ENCODE measurements at regions not wholly inside any gene's neighbourhood (a gene's known extent, or its start where the extent isn't known, plus 50 kb on each side); places are given as distances from the start of the nearest gene placed in this dataset.
"Not testable (repeated sequence)": the region's sequence is repeated elsewhere in the genome, so short reads cannot be mapped to it uniquely, and the experiment has no call there.

- in situ Hi-C loops (cut with MboI; ENCODE audit: low sequenced_read_pairs), result no loop called here
These were observed 349.5 kb downstream of the C12orf75 start for GRCh38 chr12:105679982-105680381.

GRCh38 chr12:105681341-105681740, 350.9 kb downstream of the C12orf75 start:
- in situ Hi-C loops (cut with MboI; ENCODE audit: low sequenced_read_pairs), result no loop called here

DNA sequence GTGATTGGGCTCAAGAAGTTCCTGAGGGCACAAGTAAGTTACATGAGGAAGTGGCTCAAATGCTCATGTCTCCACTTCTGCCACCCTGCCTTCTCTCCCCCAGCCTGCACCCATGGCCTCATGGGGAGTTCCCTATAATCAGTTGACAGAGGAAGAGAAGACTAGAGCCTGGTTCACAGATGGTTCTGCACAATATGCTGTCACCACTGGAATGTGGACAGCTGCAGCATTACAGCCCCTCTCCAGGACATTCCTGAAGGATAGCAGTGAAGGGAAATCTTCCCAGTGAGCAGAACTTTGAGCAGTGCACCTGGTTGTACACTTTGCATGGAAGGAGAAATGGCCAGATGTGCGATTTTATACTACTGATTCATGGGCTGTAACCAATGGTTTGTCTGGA, 352.3 kb downstream of the C12orf75 start:
- in situ Hi-C loops (cut with MboI; ENCODE audit: low sequenced_read_pairs), result not testable (repeated sequence)

- in situ Hi-C loops (cut with MboI; ENCODE audit: low sequenced_read_pairs), result not testable (repeated sequence)
These were observed 353.3 kb downstream of the C12orf75 start for GRCh38 chr12:105683836-105684235.

DNA sequence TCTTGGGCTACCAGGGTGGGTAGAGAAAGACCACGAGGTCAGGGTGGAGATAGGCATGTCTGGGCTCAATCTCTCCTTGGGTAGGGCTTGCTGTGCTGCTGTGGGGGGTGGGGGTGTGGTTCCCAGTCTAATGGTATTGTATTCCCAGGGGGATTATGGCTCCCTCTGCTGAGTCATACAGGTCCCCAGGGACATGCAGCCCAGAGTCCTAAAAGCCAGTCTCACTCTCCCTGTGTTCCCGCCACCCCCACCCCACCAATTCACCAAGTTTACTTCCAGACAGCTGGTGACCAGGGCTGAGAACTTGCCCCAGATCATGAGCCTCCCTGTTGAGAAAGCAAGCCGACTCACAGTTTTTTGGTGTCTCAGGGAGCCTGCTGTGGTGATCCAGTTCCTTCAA, 367.6 kb downstream of the C12orf75 start:
- in situ Hi-C loops (cut with MboI; ENCODE audit: low sequenced_read_pairs), result no loop called here

- in situ Hi-C loops (cut with MboI; ENCODE audit: low sequenced_read_pairs), result no loop called here
These were observed 368.7 kb downstream of the C12orf75 start for GRCh38 chr12:105699209-105699608.

DNA sequence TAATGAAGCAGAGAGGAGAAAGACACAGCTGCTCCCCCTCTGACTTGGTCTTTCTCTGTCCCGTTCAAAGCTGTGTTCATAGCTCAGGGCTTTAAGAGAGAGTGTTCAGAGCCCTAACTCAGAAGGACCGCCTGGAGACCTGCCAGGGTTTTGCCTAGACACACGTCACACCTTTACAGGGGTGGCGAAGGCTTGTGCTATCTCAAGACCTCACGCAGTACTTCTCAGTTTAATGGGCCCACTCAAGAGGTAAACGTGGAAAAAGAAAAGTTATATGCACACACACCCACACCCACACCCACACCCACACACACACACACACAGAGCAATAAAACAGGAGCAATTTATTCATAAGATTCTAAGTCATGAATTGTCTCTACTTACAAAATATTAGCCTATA, 374.3 kb downstream of the C12orf75 start:
- in situ Hi-C loops (cut with MboI; ENCODE audit: low sequenced_read_pairs), result no loop called here

- in situ Hi-C loops (cut with MboI; ENCODE audit: low sequenced_read_pairs), result no loop called here
These were observed 374.7 kb downstream of the C12orf75 start for GRCh38 chr12:105705235-105705634.

GRCh38 chr12:105705765-105706164, 375.3 kb downstream of the C12orf75 start:
- in situ Hi-C loops (cut with MboI; ENCODE audit: low sequenced_read_pairs), result no loop called here

DNA sequence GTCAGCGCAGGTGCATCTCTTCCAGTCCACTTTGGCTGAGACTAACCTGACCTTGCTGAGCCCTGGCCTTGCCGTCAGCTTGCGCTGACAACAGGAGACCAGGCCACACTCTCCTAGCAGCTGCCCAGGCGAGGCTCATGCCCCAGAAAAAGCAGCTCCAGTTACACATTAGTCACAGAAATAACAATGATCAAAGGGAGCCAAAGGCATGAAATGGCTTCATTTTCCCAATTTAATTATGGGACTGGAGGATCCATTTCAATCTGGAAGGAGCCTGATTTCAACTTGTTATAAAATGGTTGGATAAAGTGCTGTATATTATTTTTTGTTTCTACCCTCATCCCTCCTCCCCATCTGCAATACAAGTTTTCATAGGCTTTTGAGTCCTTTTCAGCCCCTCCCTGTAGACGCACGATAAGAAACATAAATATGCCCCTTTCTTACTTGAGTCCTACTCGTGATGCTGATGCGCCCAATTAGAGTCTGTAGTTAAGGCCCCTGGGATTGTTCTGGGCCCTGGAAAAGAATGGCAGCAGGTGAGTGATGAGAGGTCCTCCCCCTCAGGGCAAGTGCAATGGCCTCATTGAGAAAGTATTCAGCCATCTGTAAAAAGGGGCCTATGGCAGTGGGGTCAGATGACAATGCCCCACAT, 376.0 kb downstream of the C12orf75 start:
- in situ Hi-C loops (cut with MboI; ENCODE audit: low sequenced_read_pairs), result no loop called here

- in situ Hi-C loops (cut with MboI; ENCODE audit: low sequenced_read_pairs), result no loop called here
These were observed 376.5 kb downstream of the C12orf75 start for GRCh38 chr12:105706973-105707334.

GRCh38 chr12:105713606-105714305, 383.3 kb downstream of the C12orf75 start:
- in situ Hi-C loops (cut with MboI; ENCODE audit: low sequenced_read_pairs), result no loop called here

DNA sequence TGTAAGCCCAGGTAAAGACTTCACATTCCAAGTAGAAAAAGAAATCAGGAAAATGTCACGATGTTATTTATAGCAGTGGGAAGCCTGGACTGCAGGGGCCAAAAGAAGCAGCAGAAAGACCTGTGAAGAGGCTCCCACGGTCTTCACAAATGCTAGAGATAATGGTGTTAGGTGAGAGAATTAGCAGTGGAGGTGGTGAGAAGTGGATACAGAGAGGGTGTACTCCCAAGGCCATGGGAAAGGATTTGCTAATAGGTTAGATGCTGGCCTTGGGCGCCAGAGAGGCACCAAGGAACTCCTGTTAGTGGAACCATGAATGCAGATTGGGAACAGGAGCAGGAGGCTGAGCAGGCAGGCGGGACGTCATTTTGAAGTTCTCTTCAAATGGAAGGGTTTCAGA, 386.1 kb downstream of the C12orf75 start:
- in situ Hi-C loops (cut with MboI; ENCODE audit: low sequenced_read_pairs), result no loop called here

DNA sequence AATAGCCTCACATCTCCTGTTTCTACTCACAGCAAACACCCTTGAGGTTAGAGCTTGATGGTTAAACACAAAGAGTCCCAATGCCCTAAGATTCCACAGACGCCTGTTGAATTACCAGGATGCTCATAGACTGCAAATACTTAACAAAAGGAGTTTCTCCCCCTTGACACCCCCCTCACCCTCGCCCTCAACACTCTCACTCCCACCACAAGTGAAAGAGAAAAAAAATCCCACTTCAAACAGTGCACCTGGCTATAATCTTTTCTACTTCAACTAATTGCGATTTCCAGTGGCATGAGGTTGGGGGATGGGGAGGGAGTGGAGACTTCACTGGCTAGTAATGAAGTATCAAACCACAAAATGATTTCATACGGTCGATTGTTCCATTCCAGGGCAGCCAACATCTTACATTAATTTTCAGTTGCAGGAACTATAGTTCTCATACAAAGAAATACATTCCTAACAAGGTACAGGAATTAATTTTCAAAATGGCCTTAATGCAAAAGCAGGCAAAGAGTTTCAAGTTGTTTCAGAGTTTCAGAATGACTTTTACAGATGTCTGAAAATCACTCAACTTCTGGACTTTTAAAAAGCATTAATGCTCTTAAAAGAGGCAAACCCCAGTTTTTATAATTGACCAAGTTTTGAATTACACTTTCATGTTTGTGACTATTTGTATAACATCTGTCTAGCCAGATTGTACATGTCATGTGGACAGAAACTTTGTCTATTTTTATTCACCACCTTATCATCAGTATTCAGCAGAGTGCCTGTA, 390.7 kb downstream of the C12orf75 start:
- in situ Hi-C loops (cut with MboI; ENCODE audit: low sequenced_read_pairs), result no loop called here

DNA sequence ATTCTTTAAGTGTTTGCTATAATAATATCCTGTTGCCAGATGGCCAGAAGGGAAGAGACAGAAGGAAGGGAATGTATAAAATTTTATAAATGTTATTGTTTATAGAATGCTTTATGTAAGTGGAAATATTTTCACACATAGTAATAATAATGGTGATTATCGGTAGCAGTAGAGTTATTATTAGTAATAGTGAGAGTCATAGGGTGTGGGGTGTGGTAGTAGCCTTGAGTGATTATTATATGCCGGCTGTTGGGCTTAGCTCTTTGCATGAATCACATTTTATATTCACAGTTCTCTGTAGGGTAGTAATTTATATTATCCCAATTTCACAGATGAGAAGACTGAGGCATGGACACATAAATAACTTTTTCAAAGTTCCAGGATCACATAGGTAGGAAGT, 391.4 kb downstream of the C12orf75 start:
- in situ Hi-C loops (cut with MboI; ENCODE audit: low sequenced_read_pairs), result no loop called here

DNA sequence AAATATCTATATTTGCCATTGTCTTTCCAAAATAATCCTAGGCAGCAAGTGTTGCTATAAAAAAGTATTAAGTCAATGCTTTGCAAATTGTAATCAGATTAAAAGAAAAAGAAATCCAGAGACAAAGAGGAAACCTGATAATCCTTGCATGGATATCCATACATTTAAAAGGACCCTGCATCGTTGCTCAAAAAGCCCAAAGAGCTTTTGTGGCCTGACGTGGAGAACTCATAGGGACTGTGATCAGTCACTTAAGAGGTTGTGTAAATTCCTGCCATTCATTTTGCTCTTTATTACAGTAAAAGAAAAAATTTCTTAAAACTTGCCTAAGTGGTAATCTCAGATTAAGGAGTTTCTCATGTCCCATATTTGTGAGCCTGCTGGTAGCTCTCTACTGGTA, 392.6 kb downstream of the C12orf75 start:
- in situ Hi-C loops (cut with MboI; ENCODE audit: low sequenced_read_pairs), result no loop called here

DNA sequence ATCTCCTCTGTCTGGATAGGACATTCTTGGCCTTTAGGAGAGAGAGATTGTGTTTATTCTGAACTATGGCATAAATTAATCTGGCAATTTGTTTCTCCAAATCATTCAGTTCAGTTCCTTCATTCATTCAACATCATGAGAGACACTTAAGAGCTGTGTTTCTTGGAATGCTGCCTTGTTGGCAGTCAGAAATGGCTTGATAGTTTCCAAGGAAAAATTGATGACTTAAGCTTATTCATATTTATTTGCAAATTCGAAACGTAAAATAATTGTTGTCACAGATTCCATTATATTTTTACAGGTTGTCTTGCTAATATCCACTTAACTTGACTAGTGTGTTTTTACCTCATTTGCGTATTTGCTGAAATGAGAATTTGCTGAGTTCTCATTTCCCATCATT, 393.0 kb downstream of the C12orf75 start:
- in situ Hi-C loops (cut with MboI; ENCODE audit: low sequenced_read_pairs), result no loop called here

DNA sequence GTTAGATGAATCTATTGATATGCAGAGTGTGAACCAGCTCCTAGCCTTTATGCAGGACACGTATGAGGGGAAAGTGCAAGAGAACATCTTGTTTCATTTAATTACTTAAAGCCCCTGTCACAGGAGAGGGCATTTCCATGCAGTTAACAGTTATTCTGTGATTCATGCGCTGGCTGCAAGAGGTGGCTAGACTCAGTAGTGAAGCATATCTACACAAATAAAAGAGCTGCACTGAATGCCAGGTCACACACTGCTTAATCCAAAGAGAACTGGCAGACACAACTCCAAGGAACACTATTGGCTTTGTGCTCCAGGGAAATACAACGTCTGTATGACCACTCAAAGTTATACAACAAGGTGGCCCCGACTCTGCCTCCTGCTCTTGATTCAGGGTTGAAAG, 394.1 kb downstream of the C12orf75 start:
- in situ Hi-C loops (cut with MboI; ENCODE audit: low sequenced_read_pairs), result no loop called here

DNA sequence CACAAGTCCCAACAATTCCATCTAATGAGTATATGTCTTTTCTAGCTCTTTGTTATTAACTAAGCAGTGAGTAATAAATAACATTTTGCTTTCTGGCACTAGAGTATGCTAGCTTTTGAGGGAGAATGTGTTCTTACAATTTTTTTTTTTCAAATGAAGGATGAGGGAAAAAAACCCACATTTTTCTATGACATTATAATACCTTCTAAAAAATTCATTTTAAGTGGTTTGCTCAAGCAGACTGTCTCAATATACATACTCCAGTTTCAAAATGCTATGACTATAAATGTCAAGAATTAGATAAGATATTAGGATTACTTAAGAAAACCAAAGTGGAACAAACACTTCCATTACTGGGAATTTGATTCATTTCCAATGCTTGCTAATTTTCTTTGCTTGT, 394.6 kb downstream of the C12orf75 start:
- in situ Hi-C loops (cut with MboI; ENCODE audit: low sequenced_read_pairs), result no loop called here

- in situ Hi-C loops (cut with MboI; ENCODE audit: low sequenced_read_pairs), result no loop called here
These were observed 398.8 kb downstream of the C12orf75 start for GRCh38 chr12:105729181-105729771.

GRCh38 chr12:105729926-105730325, 399.4 kb downstream of the C12orf75 start:
- in situ Hi-C loops (cut with MboI; ENCODE audit: low sequenced_read_pairs), result no loop called here

- in situ Hi-C loops (cut with MboI; ENCODE audit: low sequenced_read_pairs), result no loop called here
These were observed 403.1 kb downstream of the C12orf75 start for GRCh38 chr12:105733579-105733978.

Data from HL-60/S4 treated with phorbol 12-myristate 13-acetate at 8.2 ng/mL for 4 days and 3 days (cell line).